ENCODE measurements at regions not wholly inside any gene's neighbourhood (a gene's known extent, or its start where the extent isn't known, plus 50 kb on each side); places are given as distances from the start of the nearest gene placed in this dataset.

- H3K9me3 ChIP-seq (ENCODE audit: control extremely low read depth in 1 of 3, control insufficient read depth in 2 of 3, insufficient read depth in 1 of 3, low read length in 2 of 3): no peaks in the 10 kb centered on the region
- H2AFZ ChIP-seq (ENCODE audit: insufficient read depth, low read depth, low read length, poor library complexity, severe bottlenecking): no peak overlapping the region
- ChIA-PET POLR2A (no interaction called here), CTCF (no interaction called here)
- no peak overlapping the region for H3K4me2 ChIP-seq (replicated peaks; ENCODE audit: low read depth, low read length, poor library complexity, severe bottlenecking)
- WGBS (ENCODE audit: insufficient coverage): 95% methylated on average over 3 of the region's 3 CpGs
- Mint-ChIP-seq H3K9me3 (ENCODE audit: insufficient read depth) (no peaks in the 10 kb centered on the region), H3K27me3 (peaks cover 11% of the 10 kb centered on the region), H3K4me1 (no peaks in the 10 kb centered on the region), H3K4me3 (no peak overlapping the region), H3K27ac (no peak overlapping the region)
- intact Hi-C loops (cut with micrococcal nuclease): no loop called here
- H3K4me1 ChIP-seq (ENCODE audit: control insufficient read depth in 2 of 2, insufficient read depth in 2 of 2, low read length in 2 of 2): no peaks in the 10 kb centered on the region
- ATAC-seq (ENCODE audit: low read depth) (no peak), DNase-seq (no peak)
- no peak overlapping the region for H3K4me3 ChIP-seq (ENCODE audit: control extremely low read depth in 1 of 5, extremely low read depth in 1 of 5, insufficient read depth in 1 of 5, low read depth in 2 of 5, low read length in 4 of 5)
- no peak overlapping the region for H3K27ac ChIP-seq (ENCODE audit: low read length in 2 of 2)
- H3K9ac ChIP-seq (ENCODE audit: low read length): no peak overlapping the region
- H3K27me3 ChIP-seq (replicated peaks in 1 of 4; ENCODE audit: control extremely low read depth in 1 of 4, control insufficient read depth in 3 of 4, insufficient read depth in 4 of 4, low read length in 3 of 4): peaks cover 0 to 8% (median 0%) of the 10 kb centered on the region in 4 experiments
- H3K79me2 ChIP-seq (ENCODE audit: control insufficient read depth, insufficient read depth, low read length): no peaks in the 10 kb centered on the region
- no peaks in the 10 kb centered on the region for H3K36me3 ChIP-seq (replicated peaks in 1 of 2; ENCODE audit: control extremely low read depth in 1 of 2, control insufficient read depth in 1 of 2, extremely low read depth in 1 of 2, insufficient read depth in 2 of 2, low read length in 1 of 2)
- no peak for TF ChIP-seq CTCF (IDR thresholded peaks at IDR 0.05)
- no peak for TF ChIP-seq EZH2 (IDR thresholded peaks at IDR 0.05; ENCODE audit: borderline replicate concordance, insufficient read depth, low read depth, low read length, poor library complexity, severe bottlenecking)
- H4K20me1 ChIP-seq (ENCODE audit: control insufficient read depth, insufficient read depth, low read length, poor library complexity, severe bottlenecking): no peaks in the 10 kb centered on the region
Observed at GRCh38 chr20:10137533-10137932, 81.1 kb upstream of the SNAP25 start.

GRCh38 chr20:10157549-10157948 lies 61.1 kb upstream of the SNAP25 start:
- Histone ChIP-seq H3K27ac (ENCODE audit: low read length in 2 of 2) (no peak overlapping the region), H3K4me2 (replicated peaks; ENCODE audit: low read depth, low read length, poor library complexity, severe bottlenecking) (no peak overlapping the region), H3K79me2 (ENCODE audit: control insufficient read depth, insufficient read depth, low read length) (no peaks in the 10 kb centered on the region), H4K20me1 (ENCODE audit: control insufficient read depth, insufficient read depth, low read length, poor library complexity, severe bottlenecking) (no peaks in the 10 kb centered on the region), H3K9me3 (ENCODE audit: control extremely low read depth in 1 of 3, control insufficient read depth in 2 of 3, insufficient read depth in 1 of 3, low read length in 2 of 3) (peaks cover 0 to 4% (median 0%) of the 10 kb centered on the region in 3 donors), H3K4me1 (ENCODE audit: control insufficient read depth in 2 of 2, insufficient read depth in 2 of 2, low read length in 2 of 2) (no peaks in the 10 kb centered on the region), H3K36me3 (replicated peaks in 1 of 2; ENCODE audit: control extremely low read depth in 1 of 2, control insufficient read depth in 1 of 2, extremely low read depth in 1 of 2, insufficient read depth in 2 of 2, low read length in 1 of 2) (no peaks in the 10 kb centered on the region), H2AFZ (ENCODE audit: insufficient read depth, low read depth, low read length, poor library complexity, severe bottlenecking) (no peak overlapping the region), H3K9ac (ENCODE audit: low read length) (no peak overlapping the region), H3K4me3 (ENCODE audit: control extremely low read depth in 1 of 5, extremely low read depth in 1 of 5, insufficient read depth in 1 of 5, low read depth in 2 of 5, low read length in 4 of 5) (no peak overlapping the region), H3K27me3 (replicated peaks in 1 of 4; ENCODE audit: control extremely low read depth in 1 of 4, control insufficient read depth in 3 of 4, insufficient read depth in 4 of 4, low read length in 3 of 4) (no peaks in the 10 kb centered on the region)
- ChIA-PET CTCF (no interaction called here), POLR2A (no interaction called here)
- no peak for TF ChIP-seq CTCF (IDR thresholded peaks at IDR 0.05)
- no peak for TF ChIP-seq EZH2 (IDR thresholded peaks at IDR 0.05; ENCODE audit: borderline replicate concordance, insufficient read depth, low read depth, low read length, poor library complexity, severe bottlenecking)
- ATAC-seq (ENCODE audit: low read depth) (no peak), DNase-seq (no peak)
- intact Hi-C loops (cut with micrococcal nuclease): no loop called here
- H3K9me3 Mint-ChIP-seq (ENCODE audit: insufficient read depth): no peaks in the 10 kb centered on the region
- no peaks in the 10 kb centered on the region for H3K4me1 Mint-ChIP-seq
- no peaks in the 10 kb centered on the region for H3K27me3 Mint-ChIP-seq
- no peak overlapping the region for H3K27ac Mint-ChIP-seq
- WGBS (ENCODE audit: insufficient coverage): 33% methylated on average over 1 of the region's 1 CpG
- H3K4me3 Mint-ChIP-seq: no peak overlapping the region
